Fibroblast of upper back skin (primary cell): ENCODE measurements at regions not wholly inside any gene's neighbourhood (a gene's known extent, or its start where the extent isn't known, plus 50 kb on each side); places are given as distances from the start of the nearest gene placed in this dataset.

Experiments used
- DNase-seq: peaks from one replicate; pipeline ENCODE4 v3.0.0-alpha.2; 2013

- no peak for DNase-seq
Measured at GRCh38 chr2:23077596-23077995, 307.4 kb upstream of the KLHL29 start.

DNA sequence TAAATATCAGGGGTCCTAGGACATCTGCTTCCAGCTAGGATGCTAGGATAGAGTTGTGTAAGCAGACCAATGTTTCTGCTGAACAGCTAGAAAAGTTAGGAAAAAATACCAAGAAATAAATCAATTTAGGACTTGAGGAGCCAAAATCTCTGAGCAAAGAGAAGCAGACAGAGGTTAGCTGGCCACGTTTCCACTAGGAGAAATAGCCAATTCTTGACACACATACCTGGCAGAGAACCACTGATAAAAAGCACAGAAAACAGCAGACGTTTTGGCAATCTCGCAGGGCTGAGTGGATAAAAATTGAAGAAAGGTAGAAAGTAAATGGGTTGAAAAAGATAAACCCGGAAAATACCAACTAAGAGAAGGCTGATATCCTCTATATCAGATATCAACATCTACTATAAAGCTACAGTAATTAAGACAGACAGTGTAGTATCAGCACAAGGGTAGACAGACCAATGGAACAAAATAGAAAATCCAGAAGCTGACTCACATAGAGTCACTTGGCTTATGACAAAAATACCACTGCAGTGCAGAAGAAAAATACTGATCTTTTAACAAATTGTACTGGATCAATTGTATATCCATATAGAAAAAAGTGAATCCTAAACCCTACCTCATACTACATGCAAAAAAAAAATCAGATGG is 306.1 kb upstream of the KLHL29 start:
- DNase-seq: no peak

GRCh38 chr2:23083966-23084365 is 301.0 kb upstream of the KLHL29 start:
- DNase-seq: no peak

- DNase-seq: no peak
Measured at GRCh38 chr2:23091019-23091418, 294.0 kb upstream of the KLHL29 start.

- DNase-seq: no peak
Measured at GRCh38 chr2:23091900-23092299, 293.1 kb upstream of the KLHL29 start.

DNA sequence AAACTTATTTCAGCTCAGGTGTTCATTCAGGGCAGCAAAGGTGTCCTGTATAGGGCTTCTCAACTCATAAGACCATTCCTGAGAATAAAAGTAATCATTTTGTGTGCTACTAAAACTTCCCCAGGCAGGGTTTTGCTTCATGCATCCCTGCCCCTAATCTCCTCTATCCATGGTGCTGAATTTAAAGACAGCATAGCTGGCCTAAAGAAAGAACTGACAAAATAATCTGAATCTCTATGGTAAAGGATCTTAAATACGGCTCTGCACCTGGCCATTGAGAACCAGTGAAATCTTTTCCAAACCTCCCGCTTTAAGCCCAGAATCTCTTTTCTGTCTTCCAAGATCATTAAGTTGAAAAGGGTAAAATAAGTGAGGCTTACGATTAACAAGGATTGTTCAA is 292.1 kb upstream of the KLHL29 start:
- DNase-seq: peak; percentile 23

DNA sequence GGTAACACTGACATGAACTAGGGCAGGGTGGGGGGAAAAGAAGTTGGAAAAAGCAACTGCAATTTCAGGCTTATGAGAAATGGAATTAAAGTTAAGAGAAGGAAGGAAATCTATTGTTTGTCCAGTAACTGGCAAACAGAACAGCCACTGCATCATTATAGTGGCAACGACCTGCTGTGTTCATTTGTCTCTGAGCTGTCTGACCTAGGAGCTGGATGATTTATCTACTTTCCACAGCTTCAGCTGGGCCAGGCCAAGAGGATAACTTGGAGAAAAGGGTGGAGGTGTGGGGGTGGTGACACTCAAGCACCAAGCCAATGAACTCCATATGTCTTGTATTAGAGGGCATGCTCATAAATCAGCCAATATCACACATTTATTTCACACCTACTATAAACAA is 291.5 kb upstream of the KLHL29 start:
- DNase-seq: no peak

GRCh38 chr2:23096906-23097602 is 287.9 kb upstream of the KLHL29 start:
- no peak for DNase-seq

DNA sequence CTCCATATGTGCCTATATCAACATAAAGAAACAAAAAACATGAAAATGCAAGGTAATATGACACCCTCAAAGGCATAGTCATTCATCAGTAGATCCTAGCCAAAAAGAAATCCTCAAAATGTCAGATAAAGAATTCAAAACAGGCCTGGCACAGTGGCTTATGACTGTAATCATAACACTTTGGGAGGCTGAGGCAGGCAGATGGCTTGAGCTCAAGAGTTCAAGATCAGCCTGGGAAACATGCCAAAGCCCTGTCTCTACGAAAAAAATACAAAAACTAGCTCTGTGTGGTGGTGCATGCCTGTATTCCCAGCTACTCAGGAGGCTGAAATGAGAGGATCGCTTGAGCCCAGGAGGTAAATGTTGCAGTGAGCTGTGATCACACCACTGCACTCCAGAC is 284.6 kb upstream of the KLHL29 start:
- no peak for DNase-seq

- no peak for DNase-seq
Measured at GRCh38 chr2:23106242-23106785, 278.7 kb upstream of the KLHL29 start.

GRCh38 chr2:23107327-23107941 is 277.5 kb upstream of the KLHL29 start:
- DNase-seq: no peak

- no peak for DNase-seq
Measured at GRCh38 chr2:23111263-23111662, 273.7 kb upstream of the KLHL29 start.

- no peak for DNase-seq
Measured at GRCh38 chr2:23112517-23112916, 272.5 kb upstream of the KLHL29 start.

GRCh38 chr2:23114299-23114698 is 270.7 kb upstream of the KLHL29 start:
- peak; percentile 16 for DNase-seq

- DNase-seq: no peak
Measured at GRCh38 chr2:23118313-23118712, 266.7 kb upstream of the KLHL29 start.

DNA sequence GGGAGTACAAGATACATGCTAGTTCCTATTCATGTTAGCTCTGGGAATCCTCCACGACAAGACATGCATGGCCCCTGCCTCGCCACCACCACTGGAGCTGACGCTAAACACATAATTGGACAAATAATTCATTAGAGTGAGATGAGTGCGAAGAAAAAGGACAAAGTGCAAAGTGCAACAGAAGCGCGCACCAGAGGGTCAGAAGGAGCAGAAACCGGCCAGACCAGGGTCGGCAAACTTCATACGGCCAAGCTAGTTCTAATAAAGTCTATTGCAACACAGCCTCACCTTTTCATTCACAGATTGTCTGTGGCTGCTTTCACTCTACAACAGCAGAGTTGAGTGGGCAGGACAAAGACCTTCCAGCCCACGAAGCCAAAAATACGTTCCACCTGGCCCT is 266.1 kb upstream of the KLHL29 start:
- DNase-seq: no peak

DNA sequence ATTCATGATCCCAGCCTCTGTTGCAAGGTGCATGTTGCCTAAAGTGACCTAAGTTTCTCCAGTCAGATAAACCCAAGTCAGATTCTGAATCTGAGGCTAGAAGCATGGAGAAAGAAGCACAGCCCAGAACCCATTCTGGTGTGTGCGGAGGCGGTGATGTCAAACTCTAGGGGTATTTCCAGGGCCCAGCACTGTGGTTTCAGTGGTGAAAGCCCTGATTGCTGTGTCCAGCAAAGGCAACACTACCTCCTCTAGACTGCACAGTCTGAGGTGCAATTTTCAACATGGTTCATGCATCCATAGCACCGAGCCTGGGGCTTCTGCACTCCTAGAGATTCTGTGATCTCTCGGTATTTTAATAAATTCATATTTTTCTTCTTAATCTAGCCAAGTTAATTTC is 264.8 kb upstream of the KLHL29 start:
- no peak for DNase-seq

- DNase-seq: no peak
Measured at GRCh38 chr2:23121968-23122648, 262.9 kb upstream of the KLHL29 start.

- no peak for DNase-seq
Measured at GRCh38 chr2:23122681-23123215, 262.2 kb upstream of the KLHL29 start.

DNA sequence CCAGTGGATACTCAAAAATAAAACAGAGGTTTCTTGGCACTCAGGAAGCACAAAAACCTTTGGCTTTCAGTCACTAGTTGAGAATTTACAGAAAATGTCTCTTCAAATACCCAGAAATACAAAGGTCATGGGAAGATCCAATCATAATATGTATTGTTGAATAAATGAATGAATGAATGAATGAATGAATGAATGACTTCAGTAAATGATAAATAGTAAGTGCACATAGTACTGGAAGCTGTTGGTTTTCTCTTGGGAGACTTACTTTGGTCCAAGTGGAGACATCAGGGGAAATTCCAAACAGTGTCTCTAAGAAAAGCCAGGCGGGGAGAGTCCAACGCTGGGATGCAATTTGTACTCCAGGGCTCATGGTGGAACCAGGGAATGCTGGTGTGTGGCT is 261.3 kb upstream of the KLHL29 start:
- DNase-seq: no peak

DNA sequence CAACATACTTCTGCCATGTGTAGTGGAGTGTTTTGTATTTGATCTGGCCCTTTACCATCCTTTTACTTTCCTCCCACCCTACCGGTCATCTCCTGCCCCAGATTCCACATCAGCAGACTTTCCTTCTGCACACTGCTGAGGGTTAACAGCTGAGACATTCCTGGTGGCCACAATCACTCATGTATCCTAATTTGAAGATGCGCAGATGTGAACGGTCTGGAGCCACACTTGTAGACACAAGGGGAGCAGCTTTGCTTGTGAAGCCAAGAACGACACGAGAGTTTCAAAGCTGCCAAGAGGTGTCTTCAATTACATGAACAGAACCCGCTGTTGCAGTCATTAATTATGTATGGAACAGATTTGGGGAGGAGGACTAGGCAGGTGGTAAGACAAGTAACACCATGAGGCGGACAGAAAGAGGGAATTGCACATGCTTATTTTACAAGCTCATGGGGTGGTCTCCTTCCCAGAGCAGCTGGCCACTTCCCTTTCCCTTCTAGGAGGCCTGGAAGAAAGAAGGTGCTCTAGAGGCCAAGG is 260.7 kb upstream of the KLHL29 start:
- no peak for DNase-seq

DNA sequence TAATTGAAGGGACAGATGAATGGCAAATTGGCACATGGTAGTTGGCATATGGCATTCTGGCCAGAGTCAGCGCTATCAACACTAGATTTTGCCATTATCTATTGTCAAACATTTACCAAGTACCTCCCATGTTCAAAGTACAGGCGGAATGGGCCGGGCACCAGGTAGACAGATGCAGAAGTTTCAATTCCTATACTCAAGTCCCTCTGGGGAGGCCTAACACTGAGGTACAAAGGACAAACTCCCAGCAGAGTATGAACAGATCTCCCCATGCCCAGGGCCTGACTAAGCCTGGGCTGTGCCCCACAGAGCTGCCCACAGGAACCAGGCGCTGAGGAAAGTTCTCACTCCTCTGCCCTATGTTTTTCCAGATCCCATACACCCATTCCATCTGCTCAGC is 257.5 kb upstream of the KLHL29 start:
- DNase-seq: no peak

- DNase-seq: no peak
Measured at GRCh38 chr2:23128684-23129292, 256.2 kb upstream of the KLHL29 start.
